Occipital lobe (tissue), 1 donor: ENCODE measurements at regions not wholly inside any gene's neighbourhood (a gene's known extent, or its start where the extent isn't known, plus 50 kb on each side); places are given as distances from the start of the nearest gene placed in this dataset.
"Not testable (repeated sequence)": the region's sequence is repeated elsewhere in the genome, so short reads cannot be mapped to it uniquely, and the experiment has no call there.

ENCODE experiments used
- DNase-seq: peaks from one replicate; lab custom pipeline; 2025; lab: John Stamatoyannopoulos, UW

DNA sequence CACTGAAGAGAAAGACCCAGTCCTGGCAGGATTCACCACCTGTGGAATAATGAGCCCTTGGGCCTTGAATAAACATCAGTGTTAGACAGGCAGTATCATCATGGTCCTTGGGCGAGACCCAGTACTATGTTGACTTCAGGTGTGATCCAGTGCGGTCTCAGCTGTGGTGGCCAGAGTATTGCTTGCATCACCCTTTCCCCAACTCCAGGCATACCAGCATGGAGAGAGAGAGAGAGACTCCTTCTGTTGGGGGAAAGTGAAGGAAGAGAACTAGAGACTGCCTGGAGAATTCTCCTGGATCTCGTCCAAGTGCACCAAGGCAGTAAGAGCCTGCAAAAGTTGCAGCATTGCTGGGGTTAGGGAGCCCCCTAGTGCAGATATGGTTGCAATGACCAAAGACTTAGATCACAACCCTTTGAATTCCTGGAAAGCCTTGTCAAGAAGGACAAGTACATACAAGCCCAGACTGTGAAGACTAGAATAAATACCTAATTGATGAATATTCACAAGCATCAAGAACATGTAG lies 61.1 kb upstream of the VAMP7 start:
- DNase-seq = no peak

- DNase-seq = no peak
These were observed 61.6 kb upstream of the VAMP7 start for GRCh38 chrX:155819525-155819924.

DNA sequence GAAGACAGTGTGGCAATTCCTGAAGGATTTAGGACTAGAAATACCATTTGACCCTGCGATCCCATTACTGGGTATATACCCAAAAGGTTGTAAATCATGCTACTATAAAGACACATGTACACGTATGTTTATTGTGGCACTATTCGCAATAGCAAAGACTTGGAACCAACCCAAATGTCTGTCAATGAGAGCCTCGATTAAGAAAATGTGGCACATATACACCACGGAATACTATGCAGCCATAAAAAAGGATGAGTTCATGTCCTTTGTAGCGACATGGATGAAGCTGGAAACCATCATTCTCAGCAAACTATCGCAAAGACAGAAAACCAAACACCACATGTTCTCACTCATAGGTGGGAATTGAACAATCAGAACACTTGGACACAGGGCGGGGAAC lies 66.8 kb upstream of the VAMP7 start:
- DNase-seq = not testable (repeated sequence)

GRCh38 chrX:155779831-155780230 lies 101.3 kb upstream of the VAMP7 start:
- no peak for DNase-seq

GRCh38 chrX:155778844-155779553 lies 102.1 kb upstream of the VAMP7 start:
- no peak for DNase-seq

- DNase-seq = no peak
These were observed 106.8 kb upstream of the VAMP7 start for GRCh38 chrX:155774387-155774786.

- no peak for DNase-seq
These were observed 113.0 kb upstream of the VAMP7 start for GRCh38 chrX:155767876-155768769.

- peak; percentile 25 for DNase-seq
These were observed 113.9 kb upstream of the VAMP7 start for GRCh38 chrX:155767051-155767875.

- DNase-seq = no peak
These were observed 114.8 kb upstream of the VAMP7 start for GRCh38 chrX:155766321-155766720.

GRCh38 chrX:155761185-155761584 lies 120.0 kb upstream of the VAMP7 start:
- no peak for DNase-seq

GRCh38 chrX:155757046-155757759 lies 123.9 kb upstream of the VAMP7 start:
- DNase-seq = no peak

GRCh38 chrX:155755706-155756337 lies 125.3 kb upstream of the VAMP7 start:
- DNase-seq = no peak

DNA sequence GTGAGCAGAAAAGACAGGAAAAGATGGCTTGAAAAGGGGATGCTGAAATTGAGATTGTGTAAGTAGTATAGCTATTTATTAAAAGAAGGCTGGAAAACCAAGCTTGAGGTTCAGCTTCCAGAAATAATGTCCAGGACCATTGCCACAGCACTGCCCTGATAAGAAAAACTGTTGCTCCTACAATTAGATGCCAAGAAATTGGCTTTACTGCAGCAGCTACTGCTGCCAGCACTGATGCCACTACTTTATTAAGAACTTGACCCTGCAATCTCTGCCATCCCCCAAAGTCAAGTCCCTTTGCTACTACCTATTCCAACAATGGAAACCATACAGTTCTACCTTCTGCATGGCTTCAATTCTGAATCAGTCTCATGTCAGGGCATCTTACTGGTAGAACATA lies 130.0 kb upstream of the VAMP7 start:
- no peak for DNase-seq

DNA sequence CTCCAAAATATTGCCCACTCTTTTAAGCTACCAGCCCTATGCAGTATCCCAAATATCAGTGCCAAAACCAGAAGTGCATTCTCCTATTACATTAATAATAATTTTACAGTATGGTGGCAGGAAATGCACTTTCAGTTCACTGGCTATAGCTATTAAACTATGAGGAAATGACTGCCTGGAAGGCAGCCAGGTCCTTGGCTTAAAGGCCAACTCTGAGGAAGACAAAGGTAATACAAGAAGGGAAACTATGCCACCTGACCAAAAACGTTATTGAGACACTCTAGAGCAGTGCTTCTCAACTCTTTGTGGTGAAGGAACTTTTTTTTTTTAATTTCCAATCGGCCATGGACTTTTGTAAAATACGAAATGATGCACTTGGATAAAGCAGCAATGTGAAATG lies 133.6 kb upstream of the VAMP7 start:
- no peak for DNase-seq

GRCh38 chrX:155745792-155746191 lies 133.0 kb upstream of the TMLHE start:
- no peak for DNase-seq

- no peak for DNase-seq
These were observed 131.8 kb upstream of the TMLHE start for GRCh38 chrX:155744534-155744933.

DNA sequence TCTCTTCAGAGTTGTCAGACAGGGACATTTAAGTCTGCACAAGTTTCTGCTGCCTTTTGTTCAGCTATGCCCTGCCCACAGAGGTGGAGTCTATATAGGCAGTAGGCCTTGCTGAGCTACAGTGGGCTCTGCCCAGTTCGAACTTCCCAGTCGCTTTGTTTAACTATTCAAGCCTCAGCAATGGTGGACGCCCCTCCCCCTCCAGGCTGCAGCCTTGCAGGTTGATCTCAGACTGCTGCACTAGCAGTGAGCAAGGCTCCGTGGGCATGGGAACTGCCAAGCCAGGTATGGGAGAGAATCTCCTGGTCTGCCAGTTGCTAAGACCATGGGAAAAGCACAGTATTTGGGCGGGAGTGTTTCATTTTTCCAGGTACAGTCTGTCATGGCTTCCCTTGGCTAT lies 115.6 kb upstream of the TMLHE start:
- not testable (repeated sequence) for DNase-seq

- no peak for DNase-seq
These were observed 106.3 kb upstream of the TMLHE start for GRCh38 chrX:155718972-155719586.

GRCh38 chrX:155715141-155715540 lies 102.4 kb upstream of the TMLHE start:
- no peak for DNase-seq

GRCh38 chrX:155695419-155695818 lies 82.7 kb upstream of the TMLHE start:
- DNase-seq = no peak
